HepG2 (cell line): ENCODE measurements at regions not wholly inside any gene's neighbourhood (a gene's known extent, or its start where the extent isn't known, plus 50 kb on each side); places are given as distances from the start of the nearest gene placed in this dataset.

Experiments
- ATAC-seq: fragments of 200-7000 bp; cut with Tn5 transposase; 3 replicates; pipeline ENCODE4 v1.9.1; 2020; ENCODE audit warnings: mild to moderate bottlenecking, moderate library complexity
- BruUV-seq: library from RNA; stranded (reverse); fragments of 400-500 nt; replicated peaks from 2 replicates; lab custom pipeline; 2021; lab: Mats Ljungman, UMichigan
- CTCF ChIA-PET: fragments of 300-600 bp; formaldehyde crosslinking; extraction: SDS; loops from one replicate; lab custom pipeline; 2021; ENCODE audit warnings: low total read pairs, inconsistent platforms, low intra/inter-chr PET ratio; lab: Yijun Ruan, JAX
- POLR2A ChIA-PET: fragments of 350-600 bp; sonication (Branson Sonifier 250); formaldehyde crosslinking; loops from one replicate; lab custom pipeline; 2020; ENCODE audit warnings: antibody characterized with exemption, inconsistent platforms; lab: Yijun Ruan, JAX
- DNase-seq: peaks from one replicate; pipeline ENCODE4 v3.0.0-alpha.2; 2015; ENCODE audit warnings: low spot score
- FAIRE-seq: peaks from 3 replicates; lab custom pipeline; 2011; peaks lifted over from hg19 to GRCh38; lab: Jason Lieb, UNC
- H2AFZ ChIP-seq: one replicate; pipeline ENCODE4 v1.6.1; 2011; ENCODE audit warnings: low read length, inconsistent platforms
- H3K27ac ChIP-seq: fragments of 300-600 bp; 3 replicates; pipeline ENCODE4 v1.8.0; 2011; ENCODE audit warnings: mixed run types, mild to moderate bottlenecking, mixed read lengths, low read length, inconsistent platforms; ENCODE audit not compliant: insufficient read depth; ENCODE audit errors: extremely low read length
- H3K27me3 ChIP-seq, 2 experiments: fragments of 200-600 bp in 1 of 2; 2 replicates in 1 of 2; 3 replicates in 1 of 2; pipeline versions ENCODE4 v1.6.0 to v1.8.0; 2011; ENCODE audit warnings: low read length in 2 of 2, mild to moderate bottlenecking in 2 of 2, moderate library complexity in 2 of 2, inconsistent platforms in 1 of 2; ENCODE audit not compliant: insufficient read depth in 2 of 2, control insufficient read depth in 1 of 2
- H3K36me3 ChIP-seq, 2 experiments: fragments of 200-600 bp in 1 of 2; replicated peaks in 1 of 2; 2 replicates in 1 of 2; 3 replicates in 1 of 2; pipeline versions ENCODE4 v1.5.1 to v1.8.0; 2011; ENCODE audit warnings: low read length in 2 of 2, inconsistent platforms in 1 of 2; ENCODE audit not compliant: insufficient read depth in 2 of 2, control insufficient read depth in 1 of 2
- H3K4me1 ChIP-seq: 2 replicates; pipeline ENCODE4 v1.5.1; 2012; ENCODE audit warnings: low read length, inconsistent platforms; ENCODE audit not compliant: insufficient read depth
- H3K4me2 ChIP-seq: 2 replicates; pipeline ENCODE4 v1.6.0; 2011; ENCODE audit warnings: low read depth, low read length, inconsistent platforms
- H3K4me3 ChIP-seq, 3 experiments: fragments of 200-600 bp in 1 of 3; sonication (generic), shearing (Covaris generic) in 1 of 3; replicated peaks in 1 of 3; 2 replicates each; pipeline ENCODE4 v1.5.1; 2011 to 2016; ENCODE audit warnings: low read length in 3 of 3, inconsistent platforms in 2 of 3, low read depth in 2 of 3, mild to moderate bottlenecking in 2 of 3, control low read depth in 1 of 3, mixed read lengths in 1 of 3; ENCODE audit not compliant: insufficient read depth in 1 of 3
- H3K79me2 ChIP-seq: one replicate; pipeline ENCODE4 v1.6.1; 2011; ENCODE audit warnings: low read length, inconsistent platforms; ENCODE audit not compliant: insufficient read depth
- H3K9ac ChIP-seq: 2 replicates; pipeline ENCODE4 v1.6.0; 2011; ENCODE audit warnings: mild to moderate bottlenecking, low read depth, low read length, inconsistent platforms; ENCODE audit not compliant: insufficient read depth
- H3K9me3 ChIP-seq: 2 replicates; pipeline ENCODE4 v1.5.1; 2012; ENCODE audit warnings: mild to moderate bottlenecking, low read length
- H4K20me1 ChIP-seq: 2 replicates; pipeline ENCODE4 v1.6.0; 2011; ENCODE audit warnings: inconsistent platforms, mild to moderate bottlenecking, low read length, moderate library complexity; ENCODE audit not compliant: insufficient read depth
- BRCA1 ChIP-seq: sonication (generic); formaldehyde crosslinking; IDR thresholded peaks from 2 replicates; pipeline ENCODE4 v1.4.0; 2020; ENCODE audit warnings: missing genetic modification reagents
- FIP1L1 ChIP-seq: fragments of 200-400 bp; formaldehyde crosslinking; IDR thresholded peaks from 2 replicates; pipeline ENCODE4 v1.6.1; 2018; ENCODE audit warnings: low read depth, mild to moderate bottlenecking, low read length, moderate library complexity, borderline replicate concordance; ENCODE audit not compliant: insufficient read depth
- IRF1 ChIP-seq: sonication (generic); formaldehyde crosslinking; IDR thresholded peaks from 2 replicates; pipeline ENCODE4 v1.4.0; 2020; ENCODE audit warnings: low read depth, mild to moderate bottlenecking, missing genetic modification reagents
- KLF15 ChIP-seq: sonication (generic); formaldehyde crosslinking; IDR thresholded peaks from 2 replicates; pipeline ENCODE4 v1.8.1; 2023; ENCODE audit warnings: borderline replicate concordance, mild to moderate bottlenecking, inconsistent platforms, missing genetic modification reagents, mixed read lengths
- MATR3 ChIP-seq: sonication (generic); formaldehyde crosslinking; IDR thresholded peaks from 2 replicates; pipeline ENCODE4 v1.4.0; 2020; ENCODE audit warnings: missing genetic modification reagents
- RBAK ChIP-seq: sonication (generic); formaldehyde crosslinking; IDR thresholded peaks from 2 replicates; pipeline ENCODE4 v1.5.1; 2020; ENCODE audit warnings: mild to moderate bottlenecking, missing genetic modification reagents
- RXRA ChIP-seq: sonication (generic); formaldehyde crosslinking; IDR thresholded peaks from 2 replicates; pipeline ENCODE4 v1.5.1; 2020; ENCODE audit warnings: missing genetic modification reagents
- TFAP4 ChIP-seq: sonication (generic); IDR thresholded peaks from 2 replicates; pipeline ENCODE4 v1.6.1; 2016; ENCODE audit warnings: low read depth, borderline replicate concordance
- ZBTB43 ChIP-seq: sonication (generic); formaldehyde crosslinking; conservative IDR thresholded peaks from 2 replicates; pipeline ENCODE4 v1.4.0; 2020; ENCODE audit warnings: missing genetic modification reagents
- ZNF138 ChIP-seq: sonication (generic); formaldehyde crosslinking; IDR thresholded peaks from 2 replicates; pipeline ENCODE4 v1.5.0; 2020; ENCODE audit warnings: mild to moderate bottlenecking, low read depth, missing genetic modification reagents
- ZNF263 ChIP-seq: sonication (generic); formaldehyde crosslinking; IDR thresholded peaks from 2 replicates; pipeline ENCODE4 v1.4.0; 2020; ENCODE audit warnings: missing genetic modification reagents
- ZNF564 ChIP-seq: sonication (generic); formaldehyde crosslinking; IDR thresholded peaks from 2 replicates; pipeline ENCODE4 v1.8.1; 2023; ENCODE audit warnings: mild to moderate bottlenecking, missing genetic modification reagents
- ZNF687 ChIP-seq: sonication (generic); formaldehyde crosslinking; IDR thresholded peaks from 2 replicates; pipeline ENCODE4 v1.5.1; 2020; ENCODE audit warnings: mild to moderate bottlenecking, missing genetic modification reagents, moderate library complexity
- WGBS: methylation state at CpG from one replicate; pipeline ENCODE4 v1.1.6; 2017; ENCODE audit warnings: low lambda C conversion rate; 5-methylcytosine and 5-hydroxymethylcytosine counted together
- in situ Hi-C: cut with HindIII; loops from 2 replicates; pipeline ENCODE4 v1.10.0; 2017; ENCODE audit warnings: low pct_unique_long_range_greater_than_20kb; ENCODE audit not compliant: extremely low pct_ligation_motif_present
- intact Hi-C: fragments of 100-400 bp; cut with micrococcal nuclease; formaldehyde crosslinking; loops from one replicate; pipeline ENCODE4 v1.10.0; 2022; ENCODE audit not compliant: unreplicated experiment

GRCh38 chr2:45307147-45307546, 297.9 kb upstream of the SIX2 start:
- H3K79me2 ChIP-seq: no peaks in the 10 kb centered on the region
- WGBS: 66% methylated on average over 11 of the region's 11 CpGs
- no peak overlapping the region for H3K4me2 ChIP-seq
- FAIRE-seq (no peak), ATAC-seq (no peak), DNase-seq (no peak)
- no peaks in the 10 kb centered on the region for H3K36me3 ChIP-seq
- H3K4me3 ChIP-seq: no peak overlapping the region
- H3K27ac ChIP-seq: no peak overlapping the region
- no peaks in the 10 kb centered on the region for H4K20me1 ChIP-seq
- H3K9me3 ChIP-seq: no peaks in the 10 kb centered on the region
- H2AFZ ChIP-seq: no peak overlapping the region
- CTCF ChIA-PET: no interaction called here
- peaks cover 8% of the 10 kb centered on the region for H3K4me1 ChIP-seq
- no TSS peak for BruUV-seq
- in situ Hi-C loops (no loop called here), intact Hi-C loops (no loop called here)
- POLR2A ChIA-PET: interaction anchor here (1.4 kb wide), 1 partner anchor 33 kb away, joined by 3 read pairs; no protein-coding TSS in a partner anchor
- peaks cover 3 to 16% of the 10 kb centered on the region in 2 experiments; a peak in 2 of 5 replicates for H3K27me3 ChIP-seq
- no peak for TF ChIP-seq IRF1 (CRISPR knock-in tag)
- TF ChIP-seq FIP1L1: no peak
- TF ChIP-seq ZNF687 (CRISPR knock-in tag): no peak
- TF ChIP-seq MATR3 (CRISPR knock-in tag): no peak
- TF ChIP-seq ZNF263 (CRISPR knock-in tag): no peak
- no peak for TF ChIP-seq BRCA1 (CRISPR knock-in tag)
- no peak for TF ChIP-seq RXRA (CRISPR knock-in tag)
- TF ChIP-seq RBAK: no peak
- TF ChIP-seq TFAP4: no peak
- TF ChIP-seq ZBTB43 (CRISPR knock-in tag): no peak
- no peak for TF ChIP-seq ZNF138 (CRISPR knock-in tag)
- no peak for TF ChIP-seq ZNF564 (CRISPR knock-in tag)
- no peak for TF ChIP-seq KLF15 (CRISPR knock-in tag)
- H3K9ac ChIP-seq: no peak overlapping the region
